H1 (cell line): ENCODE measurements at regions not wholly inside any gene's neighbourhood (a gene's known extent, or its start where the extent isn't known, plus 50 kb on each side); places are given as distances from the start of the nearest gene placed in this dataset.

Source experiments
- CTCF ChIA-PET: fragments of 300-600 bp; sonication (Branson Sonifier 250); formaldehyde crosslinking; loops from one replicate; lab custom pipeline; 2021; ENCODE audit not compliant: partially characterized antibody; lab: Charles Lee
- POLR2A ChIA-PET: fragments of 300-600 bp; sonication (Branson Sonifier 250); formaldehyde crosslinking; loops from one replicate; lab custom pipeline; 2021; ENCODE audit warnings: inconsistent platforms; ENCODE audit not compliant: partially characterized antibody; lab: Charles Lee
- DNase-seq, 2 experiments: peaks; one replicate each; pipeline versions ENCODE4 v3.0.0 to v3.0.0-alpha.2; 2010 to 2022; ENCODE audit warnings: low spot score in 2 of 2, low read depth in 1 of 2, mixed read lengths in 1 of 2
- FAIRE-seq: peaks from 2 replicates; lab custom pipeline; 2011; peaks lifted over from hg19 to GRCh38; lab: Jason Lieb, UNC
- H2AFZ ChIP-seq: 2 replicates; pipeline ENCODE4 v1.8.1; 2012; ENCODE audit warnings: low read length, inconsistent platforms
- H2AK5ac ChIP-seq: 2 replicates; pipeline ENCODE4 v1.6.1; 2013; ENCODE audit warnings: low read depth, low read length
- H2BK120ac ChIP-seq: replicated peaks from 2 replicates; pipeline ENCODE3; 2013; ENCODE audit warnings: low read depth, low read length, inconsistent platforms
- H2BK12ac ChIP-seq: 2 replicates; pipeline ENCODE4 v1.6.1; 2013; ENCODE audit warnings: low read depth, low read length
- H2BK15ac ChIP-seq: 2 replicates; pipeline ENCODE4 v1.6.1; 2013; ENCODE audit warnings: low read length
- H2BK20ac ChIP-seq: 2 replicates; pipeline ENCODE4 v1.6.1; 2013; ENCODE audit warnings: low read length
- H2BK5ac ChIP-seq: 2 replicates; pipeline ENCODE4 v1.6.1; 2013; ENCODE audit warnings: low read depth, low read length
- H3K14ac ChIP-seq: 2 replicates; pipeline ENCODE4 v1.6.1; 2013; ENCODE audit warnings: inconsistent platforms; ENCODE audit not compliant: insufficient read length
- H3K18ac ChIP-seq: 2 replicates; pipeline ENCODE4 v1.6.1; 2013; ENCODE audit warnings: low read length; ENCODE audit errors: extremely low read depth
- H3K23ac ChIP-seq: 2 replicates; pipeline ENCODE4 v1.6.1; 2013; ENCODE audit warnings: inconsistent platforms; ENCODE audit not compliant: insufficient read length
- H3K23me2 ChIP-seq: 2 replicates; pipeline ENCODE4 v1.6.1; 2013; ENCODE audit warnings: low read depth, low read length
- H3K27ac ChIP-seq: 2 replicates; pipeline ENCODE4 v1.6.1; 2011; ENCODE audit warnings: low read depth, low read length, inconsistent platforms
- H3K27me3 ChIP-seq, 4 experiments: replicated peaks in 1 of 4; 1 replicate in 1 of 4; 2 replicates in 3 of 4; pipeline versions ENCODE4 v1.6.1 to v1.8.1; 2011 to 2013; ENCODE audit warnings: low read length in 3 of 4, mild to moderate bottlenecking in 3 of 4, inconsistent platforms in 2 of 4, mixed read lengths in 2 of 4, moderate library complexity in 1 of 4; ENCODE audit not compliant: control insufficient read depth in 3 of 4, insufficient read depth in 3 of 4; ENCODE audit errors: extremely low read depth in 1 of 4
- H3K36me3 ChIP-seq, 4 experiments: 2 replicates each; pipeline versions ENCODE4 v1.6.1 to v1.8.1; 2011 to 2013; ENCODE audit warnings: mild to moderate bottlenecking in 4 of 4, low read length in 3 of 4, moderate library complexity in 2 of 4, control low read depth in 1 of 4, inconsistent platforms in 1 of 4; ENCODE audit not compliant: insufficient read depth in 4 of 4, control insufficient read depth in 2 of 4
- H3K4ac ChIP-seq: replicated peaks from 2 replicates; pipeline ENCODE3; 2013; ENCODE audit warnings: low read length, low read depth, mixed read lengths, inconsistent platforms; ENCODE audit not compliant: insufficient read length
- H3K4me1 ChIP-seq, 4 experiments: replicated peaks in 1 of 4; 1 replicate in 1 of 4; 2 replicates in 3 of 4; pipeline versions ENCODE4 v1.6.1 to v1.8.1; 2011 to 2013; ENCODE audit warnings: low read length in 3 of 4, inconsistent platforms in 2 of 4, mixed read lengths in 1 of 4; ENCODE audit not compliant: insufficient read depth in 4 of 4, control insufficient read depth in 3 of 4
- H3K4me2 ChIP-seq, 2 experiments: 2 replicates each; pipeline versions ENCODE4 v1.6.1 to v1.8.1; 2011 to 2013; ENCODE audit warnings: low read depth in 2 of 2, low read length in 2 of 2, control low read depth in 1 of 2, inconsistent platforms in 1 of 2, mild to moderate bottlenecking in 1 of 2; ENCODE audit not compliant: insufficient read depth in 1 of 2
- H3K4me3 ChIP-seq, 4 experiments: fragments of 200-600, 300-600 bp in 1 of 4; sonication (generic), shearing (Covaris generic), sonication (Bioruptor Twin) in 1 of 4; 2 replicates each; pipeline versions ENCODE4 v1.5.1 to v1.8.1; 2011 to 2016; ENCODE audit warnings: low read length in 4 of 4, low read depth in 3 of 4, control low read depth in 2 of 4, inconsistent platforms in 2 of 4, mild to moderate bottlenecking in 2 of 4, mixed read lengths in 1 of 4, moderate library complexity in 1 of 4; ENCODE audit not compliant: insufficient read depth in 2 of 4; ENCODE audit errors: extremely low read depth in 1 of 4
- H3K56ac ChIP-seq: replicated peaks from 2 replicates; pipeline ENCODE3; 2013; ENCODE audit warnings: low read depth, mild to moderate bottlenecking, mixed read lengths, low read length, inconsistent platforms; ENCODE audit not compliant: insufficient read length
- H3K79me1 ChIP-seq: 2 replicates; pipeline ENCODE4 v1.6.1; 2013; ENCODE audit warnings: low read depth, low read length, control low read depth
- H3K79me2 ChIP-seq, 2 experiments: 2 replicates each; pipeline versions ENCODE4 v1.6.1 to v1.8.1; 2012 to 2013; ENCODE audit warnings: low read length in 2 of 2, mild to moderate bottlenecking in 2 of 2, inconsistent platforms in 1 of 2; ENCODE audit not compliant: insufficient read depth in 2 of 2, control insufficient read depth in 1 of 2
- H3K9ac ChIP-seq, 4 experiments: replicated peaks in 1 of 4; 1 replicate in 1 of 4; 2 replicates in 3 of 4; pipeline versions ENCODE4 v1.6.1 to v1.8.1; 2011 to 2013; ENCODE audit warnings: low read depth in 3 of 4, low read length in 3 of 4, control low read depth in 2 of 4, mild to moderate bottlenecking in 2 of 4, moderate library complexity in 2 of 4, inconsistent platforms in 1 of 4; ENCODE audit errors: extremely low read depth in 1 of 4
- H3K9me3 ChIP-seq, 2 experiments: 2 replicates each; pipeline versions ENCODE4 v1.6.1 to v1.8.1; 2012 to 2013; ENCODE audit warnings: mild to moderate bottlenecking in 2 of 2, moderate library complexity in 2 of 2, control low read depth in 1 of 2, inconsistent platforms in 1 of 2, low read depth in 1 of 2, low read length in 1 of 2, mixed read lengths in 1 of 2; ENCODE audit not compliant: insufficient read depth in 2 of 2
- H4K20me1 ChIP-seq, 2 experiments: replicated peaks in 1 of 2; 2 replicates each; pipeline versions ENCODE3 to v1.8.1; 2011 to 2013; ENCODE audit warnings: inconsistent platforms in 2 of 2, low read length in 2 of 2, mild to moderate bottlenecking in 1 of 2; ENCODE audit not compliant: insufficient read depth in 2 of 2, control insufficient read depth in 1 of 2
- H4K5ac ChIP-seq: 2 replicates; pipeline ENCODE4 v1.6.1; 2013; ENCODE audit warnings: low read length, low read depth, mixed read lengths, inconsistent platforms; ENCODE audit not compliant: insufficient read length
- H4K8ac ChIP-seq: 2 replicates; pipeline ENCODE4 v1.8.0; 2013; ENCODE audit warnings: mild to moderate bottlenecking, moderate library complexity, low read length, inconsistent platforms; ENCODE audit not compliant: insufficient read depth; ENCODE audit errors: extremely low read depth
- H4K91ac ChIP-seq: replicated peaks from 2 replicates; pipeline ENCODE3; 2013; ENCODE audit warnings: low read length, mixed read lengths, inconsistent platforms; ENCODE audit not compliant: insufficient read length
- ASH2L ChIP-seq: fragments of 200-600, 300-600 bp; sonication (generic); IDR thresholded peaks from one replicate; pipeline ENCODE4 v1.7.1; 2017; ENCODE audit warnings: low read length
- MAFK ChIP-seq: IDR thresholded peaks from 2 replicates; pipeline ENCODE4 v1.6.1; 2012; ENCODE audit warnings: low read depth, mild to moderate bottlenecking, improper control_type of control experiment, low read length
- SAP30 ChIP-seq: fragments of 300-600 bp; sonication (generic); IDR thresholded peaks from 2 replicates; pipeline ENCODE4 v1.7.1; 2012; ENCODE audit warnings: low read length, moderate library complexity, mild to moderate bottlenecking, inconsistent platforms; ENCODE audit not compliant: insufficient read depth, insufficient replicate concordance
- WGBS, 2 experiments: shearing (Covaris generic) in 1 of 2; methylation state at CpG; one replicate each; pipeline versions ENCODE4 v1.1.6 to v1.1.7; 2013 to 2015; ENCODE audit warnings: low lambda C conversion rate in 2 of 2, mixed read lengths in 2 of 2, inconsistent platforms in 1 of 2, low coverage in 1 of 2, missing lambda C conversion rate in 1 of 2; ENCODE audit not compliant: insufficient replicate concordance in 2 of 2, insufficient coverage in 1 of 2, insufficient read length in 1 of 2; ENCODE audit errors: extremely low coverage in 1 of 2, missing lambda C conversion rate in 1 of 2; 5-methylcytosine and 5-hydroxymethylcytosine counted together

GRCh38 chr3:145272684-145273083 is 888.3 kb downstream of the PLOD2 start:
- Histone ChIP-seq H4K20me1 (no peaks in the 10 kb centered on the region), H3K14ac (no peak overlapping the region), H4K5ac (no peak overlapping the region), H2BK12ac (no peak overlapping the region), H3K9me3 (peaks cover 4 to 7% of the 10 kb centered on the region in 2 experiments; a peak in 2 of 4 replicates), H3K18ac (no peak overlapping the region), H3K4me3 (no peak overlapping the region), H4K91ac (no peak overlapping the region), H3K27me3 (no peaks in the 10 kb centered on the region), H3K79me1 (no peaks in the 10 kb centered on the region), H3K4ac (no peak overlapping the region), H3K79me2 (no peaks in the 10 kb centered on the region), H2AK5ac (no peak overlapping the region), H3K4me1 (no peaks in the 10 kb centered on the region), H4K8ac (no peak overlapping the region), H2BK120ac (no peak overlapping the region), H2BK15ac (no peak overlapping the region), H3K56ac (no peak overlapping the region), H3K36me3 (no peaks in the 10 kb centered on the region), H3K27ac (no peak overlapping the region), H2BK5ac (no peak overlapping the region), H3K4me2 (no peak overlapping the region), H3K23ac (no peak overlapping the region), H2AFZ (no peak overlapping the region), H2BK20ac (no peak overlapping the region), H3K23me2 (no peaks in the 10 kb centered on the region), H3K9ac (no peak overlapping the region)
- 98% methylated on average over 3 of the region's 3 CpGs; no CpG with 5 or more reads in 1 of the 2 experiments for WGBS, 2 experiments
- ChIA-PET POLR2A (no interaction called here), CTCF (no interaction called here)
- TF ChIP-seq MAFK = no peak
- no peak for TF ChIP-seq ASH2L
- no peak for TF ChIP-seq SAP30
- FAIRE-seq (no peak), DNase-seq (no peak)
